ENCODE measurements at regions not wholly inside any gene's neighbourhood (a gene's known extent, or its start where the extent isn't known, plus 50 kb on each side); places are given as distances from the start of the nearest gene placed in this dataset.
"Not testable (repeated sequence)": the region's sequence is repeated elsewhere in the genome, so short reads cannot be mapped to it uniquely, and the experiment has no call there.

DNA sequence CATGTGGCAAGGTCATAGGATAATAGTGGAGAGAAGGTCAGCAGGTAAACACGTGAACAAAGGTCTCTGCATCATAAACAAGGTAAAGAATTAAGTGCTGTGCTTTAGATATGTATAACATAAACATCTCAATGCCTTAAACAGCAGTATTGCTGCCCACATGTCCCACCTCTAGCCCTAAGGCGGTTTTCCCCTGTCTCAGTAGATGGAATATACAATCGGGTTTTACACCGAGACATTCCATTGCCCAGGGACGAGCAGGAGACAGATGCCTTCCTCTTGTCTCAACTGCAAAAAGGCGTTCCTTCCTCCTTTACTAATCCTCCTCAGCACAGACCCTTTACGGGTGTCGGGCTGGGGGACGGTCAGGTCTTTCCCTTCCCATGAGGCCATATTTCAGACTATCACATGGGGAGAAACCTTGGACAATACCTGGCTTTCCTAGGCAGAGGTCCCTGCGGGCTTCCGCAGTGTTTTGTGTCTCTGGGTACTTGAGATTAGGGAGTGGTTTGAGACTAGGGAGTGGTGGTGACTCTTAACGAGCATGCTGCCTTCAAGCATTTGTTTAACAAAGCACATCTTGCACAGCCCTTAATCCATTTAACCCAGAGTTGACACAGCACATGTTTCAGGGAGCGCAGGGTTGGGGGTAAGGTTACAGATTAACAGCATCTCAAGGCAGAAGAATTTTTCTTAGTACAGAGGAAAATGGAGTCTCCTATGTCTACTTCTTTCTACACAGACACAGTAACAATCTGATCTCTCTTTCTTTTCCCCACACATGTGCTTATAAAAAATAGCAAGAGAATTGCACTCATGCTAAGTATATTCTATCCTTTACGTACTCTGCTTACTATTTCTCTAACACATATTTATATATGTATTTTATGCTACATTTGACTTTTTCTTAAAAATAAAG is 347.7 kb upstream of the TMEFF2 start:
- POLR2A ChIA-PET, H3K9me3 ChIP-seq, CTCF ChIA-PET, FAIRE-seq, H3K4me3 ChIP-seq, ATAC-seq: not testable (repeated sequence)
- peak overlapping the region; percentile 55 for H3K4me2 ChIP-seq
- peak in 1 of 2 experiments; percentile 59 for DNase-seq (ENCODE audit: low read depth in 1 of 2, low spot score in 1 of 2)
- WGBS (ENCODE audit: missing lambda C conversion rate) = 18% methylated on average over 14 of the region's 14 CpGs
- TF ChIP-seq FOXS1 (CRISPR knock-in tag; IDR thresholded peaks at IDR 0.05) (peak; percentile 71; the same call in 1 of the 2 replicates), HOXB13 (CRISPR knock-in tag; IDR thresholded peaks at IDR 0.05; ENCODE audit: low read depth) (peak; percentile 64; the same call in 1 of the 2 replicates), ZNF302 (CRISPR knock-in tag; IDR thresholded peaks at IDR 0.05) (0 out of 2 replicates have a peak, but pooled peaks have one; percentile 59)
- H3K27ac ChIP-seq = peak overlapping the region; percentile 22 to 37; a peak in 1 of 6 replicates
- peaks cover 18% of the 10 kb centered on the region for H3K4me1 ChIP-seq

DNA sequence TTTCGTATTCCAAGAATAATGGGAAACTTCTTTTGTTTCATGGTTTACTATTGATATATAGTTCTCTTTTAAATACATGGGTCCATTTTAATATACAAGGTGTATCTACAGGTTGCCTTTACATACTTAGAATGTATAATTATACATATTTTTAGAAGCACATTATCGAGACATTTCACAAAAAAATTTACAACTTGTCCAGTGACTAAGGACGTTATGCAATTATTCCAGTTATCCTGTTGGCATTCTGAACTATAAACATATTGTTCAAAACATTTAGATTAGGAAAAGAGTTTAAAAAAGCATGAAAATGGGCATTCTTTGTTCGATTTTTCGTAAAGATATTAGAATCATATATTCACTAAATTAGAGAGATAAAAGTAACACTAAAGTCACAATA is 344.6 kb upstream of the TMEFF2 start:
- DNase-seq (ENCODE audit: low read depth in 1 of 2, low spot score in 1 of 2) (no peak), FAIRE-seq (no peak), ATAC-seq (no peak)
- no peak overlapping the region for H3K4me2 ChIP-seq
- peaks cover 14% of the 10 kb centered on the region; the same call in 2 of the 3 replicates for H3K4me1 ChIP-seq
- POLR2A ChIA-PET = no interaction called here
- no peak overlapping the region for H3K27ac ChIP-seq
- no peak for TF ChIP-seq KDM5A (IDR thresholded peaks at IDR 0.05)
- TF ChIP-seq NFE2L2 (conservative IDR thresholded peaks at IDR 0.05; ENCODE audit: low read length) = no peak
- TF ChIP-seq MYC (IDR thresholded peaks at IDR 0.05; ENCODE audit: borderline replicate concordance, low read length) = no peak
- TF ChIP-seq, protein P1, sequence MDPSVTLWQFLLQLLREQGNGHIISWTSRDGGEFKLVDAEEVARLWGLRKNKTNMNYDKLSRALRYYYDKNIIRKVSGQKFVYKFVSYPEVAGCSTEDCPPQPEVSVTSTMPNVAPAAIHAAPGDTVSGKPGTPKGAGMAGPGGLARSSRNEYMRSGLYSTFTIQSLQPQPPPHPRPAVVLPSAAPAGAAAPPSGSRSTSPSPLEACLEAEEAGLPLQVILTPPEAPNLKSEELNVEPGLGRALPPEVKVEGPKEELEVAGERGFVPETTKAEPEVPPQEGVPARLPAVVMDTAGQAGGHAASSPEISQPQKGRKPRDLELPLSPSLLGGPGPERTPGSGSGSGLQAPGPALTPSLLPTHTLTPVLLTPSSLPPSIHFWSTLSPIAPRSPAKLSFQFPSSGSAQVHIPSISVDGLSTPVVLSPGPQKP (IDR thresholded peaks at IDR 0.05; ENCODE audit: low read depth, low read length) = no peak
- TF ChIP-seq ESRRA (IDR thresholded peaks at IDR 0.05; ENCODE audit: borderline replicate concordance, low read length) = no peak
- no peak for TF ChIP-seq RCOR1 (IDR thresholded peaks at IDR 0.05; ENCODE audit: low read depth, low read length)
- TF ChIP-seq KDM1A (IDR thresholded peaks at IDR 0.05; ENCODE audit: low read depth) = no peak
- TF ChIP-seq EHMT2 (IDR thresholded peaks at IDR 0.05; ENCODE audit: low read depth) = no peak
- TF ChIP-seq MAZ (IDR thresholded peaks at IDR 0.05; ENCODE audit: borderline replicate concordance, low read depth, low read length) = no peak
- TF ChIP-seq EHF (CRISPR knock-in tag; IDR thresholded peaks at IDR 0.05) = no peak
- no peak overlapping the region for H3K4me3 ChIP-seq
- no peaks in the 10 kb centered on the region for H3K9me3 ChIP-seq
- CTCF ChIA-PET = no interaction called here
- 75% methylated on average over 5 of the region's 5 CpGs for WGBS (ENCODE audit: missing lambda C conversion rate)

DNA sequence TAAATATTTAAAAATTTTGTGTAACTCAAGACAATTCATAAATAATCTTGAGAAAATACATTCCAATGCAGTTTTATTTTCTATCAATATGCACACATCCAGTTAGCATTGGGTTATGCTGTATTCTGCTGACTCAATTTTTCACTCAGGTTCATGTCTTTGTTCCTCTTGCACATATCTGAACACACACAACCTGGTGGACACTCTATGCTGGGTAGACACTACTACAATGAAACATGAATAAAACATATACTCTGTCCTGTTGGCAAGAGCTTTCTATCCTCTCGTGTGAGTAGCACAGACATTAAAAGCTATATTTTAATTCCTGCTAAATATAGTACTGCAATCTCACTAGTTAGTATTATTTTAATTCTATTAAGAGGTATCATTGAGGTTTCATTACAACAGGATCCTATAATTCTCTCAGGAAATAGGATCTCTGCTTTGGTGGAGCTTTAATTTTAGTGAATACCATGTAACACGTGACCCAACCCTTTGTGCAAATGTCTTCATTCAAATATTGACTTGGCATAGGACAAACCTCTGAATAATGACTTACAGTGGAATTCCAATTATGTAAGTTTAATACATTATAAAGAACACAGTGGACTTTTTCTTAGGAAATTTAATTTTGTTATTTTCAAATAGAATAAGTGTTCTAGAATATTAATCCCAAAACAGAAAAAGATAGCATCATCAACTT is 342.3 kb upstream of the TMEFF2 start:
- Histone ChIP-seq H3K4me1 (peaks cover 5% of the 10 kb centered on the region; the same call in 1 of the 3 replicates), H3K4me2 (no peak overlapping the region), H3K9me3 (no peaks in the 10 kb centered on the region), H3K27ac (no peak overlapping the region), H3K4me3 (no peak overlapping the region)
- WGBS (ENCODE audit: missing lambda C conversion rate) = 16% methylated on average over 2 of the region's 2 CpGs
- FAIRE-seq (no peak), ATAC-seq (no peak), DNase-seq (ENCODE audit: low read depth in 1 of 2, low spot score in 1 of 2) (no peak)
- TF ChIP-seq, protein P2, sequence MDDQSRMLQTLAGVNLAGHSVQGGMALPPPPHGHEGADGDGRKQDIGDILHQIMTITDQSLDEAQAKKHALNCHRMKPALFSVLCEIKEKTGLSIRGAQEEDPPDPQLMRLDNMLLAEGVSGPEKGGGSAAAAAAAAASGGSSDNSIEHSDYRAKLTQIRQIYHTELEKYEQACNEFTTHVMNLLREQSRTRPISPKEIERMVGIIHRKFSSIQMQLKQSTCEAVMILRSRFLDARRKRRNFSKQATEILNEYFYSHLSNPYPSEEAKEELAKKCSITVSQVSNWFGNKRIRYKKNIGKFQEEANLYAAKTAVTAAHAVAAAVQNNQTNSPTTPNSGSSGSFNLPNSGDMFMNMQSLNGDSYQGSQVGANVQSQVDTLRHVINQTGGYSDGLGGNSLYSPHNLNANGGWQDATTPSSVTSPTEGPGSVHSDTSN (IDR thresholded peaks at IDR 0.05) = no peak
- TF ChIP-seq CHD2 (IDR thresholded peaks at IDR 0.05; ENCODE audit: low read length, partially characterized antibody) = no peak
- TF ChIP-seq, protein P3, sequence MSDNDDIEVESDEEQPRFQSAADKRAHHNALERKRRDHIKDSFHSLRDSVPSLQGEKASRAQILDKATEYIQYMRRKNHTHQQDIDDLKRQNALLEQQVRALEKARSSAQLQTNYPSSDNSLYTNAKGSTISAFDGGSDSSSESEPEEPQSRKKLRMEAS (IDR thresholded peaks at IDR 0.05) = no peak
- CTCF ChIA-PET = interaction anchor here (1.0 kb wide), 1 partner anchor 32 kb away, joined by 3 read pairs; no protein-coding TSS in a partner anchor
- POLR2A ChIA-PET = no interaction called here
